Peyer's patch (tissue), 4 donors: ENCODE measurements at regions not wholly inside any gene's neighbourhood (a gene's known extent, or its start where the extent isn't known, plus 50 kb on each side); places are given as distances from the start of the nearest gene placed in this dataset.

Experiments used
- CTCF ChIP-seq, 6 experiments: fragments of 450-650 bp in 4 of 6; fragments of 200-600 bp in 2 of 6; sonication (generic) in 1 of 6; IDR thresholded peaks; one replicate each; pipeline ENCODE4 v1.5.1; 2017 to 2019; ENCODE audit warnings: antibody characterized with exemption in 6 of 6, mild to moderate bottlenecking in 3 of 6, moderate library complexity in 1 of 6
- POLR2A ChIP-seq, 2 donors: fragments of 450-650 bp; IDR thresholded peaks; one replicate each; pipeline ENCODE4 v1.5.1; 2017; ENCODE audit warnings: antibody characterized with exemption in 2 of 2, mild to moderate bottlenecking in 2 of 2, moderate library complexity in 2 of 2

- TF ChIP-seq CTCF (IDR thresholded peaks at IDR 0.05) (no peak), POLR2A (IDR thresholded peaks at IDR 0.05) (no peak)
These were observed 76.9 kb upstream of the EGR2 start for GRCh38 chr10:62893036-62893435.
